PC-9 (cell line): ENCODE measurements at regions not wholly inside any gene's neighbourhood (a gene's known extent, or its start where the extent isn't known, plus 50 kb on each side); places are given as distances from the start of the nearest gene placed in this dataset.

Experiments used
- EZH2 ChIP-seq: fragments of 200-600 bp; sonication (generic); IDR thresholded peaks from 2 replicates; pipeline ENCODE4 v1.8.0; 2017; ENCODE audit warnings: antibody characterized with exemption, low read depth
- TF ChIP-seq, protein P1 (sequence below): fragments of 200-600 bp; sonication (generic); conservative IDR thresholded peaks from 2 replicates; pipeline ENCODE4 v1.6.1; 2017; ENCODE audit warnings: mixed run types, antibody characterized with exemption, mild to moderate bottlenecking, moderate library complexity

DNA sequence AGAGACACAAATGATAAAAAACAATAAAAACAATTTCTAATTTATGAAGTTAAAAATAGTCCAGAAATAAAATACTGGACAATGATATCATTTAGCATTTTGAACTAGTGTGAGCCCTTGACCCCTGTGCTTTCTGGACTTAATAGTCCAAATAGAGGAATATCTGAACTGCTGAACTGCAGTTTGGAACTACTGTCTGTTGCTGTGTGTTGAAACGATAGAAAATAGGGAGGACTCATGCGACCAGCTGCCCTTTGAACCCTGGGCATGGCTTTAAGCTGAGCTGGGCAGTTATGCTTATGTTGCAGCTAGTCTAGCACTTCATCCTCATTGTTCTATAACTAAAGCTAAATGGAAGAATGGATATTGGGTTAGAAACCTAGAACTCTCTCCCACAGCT is 99.5 kb downstream of the FMR1NB start:
- TF ChIP-seq, protein P1, sequence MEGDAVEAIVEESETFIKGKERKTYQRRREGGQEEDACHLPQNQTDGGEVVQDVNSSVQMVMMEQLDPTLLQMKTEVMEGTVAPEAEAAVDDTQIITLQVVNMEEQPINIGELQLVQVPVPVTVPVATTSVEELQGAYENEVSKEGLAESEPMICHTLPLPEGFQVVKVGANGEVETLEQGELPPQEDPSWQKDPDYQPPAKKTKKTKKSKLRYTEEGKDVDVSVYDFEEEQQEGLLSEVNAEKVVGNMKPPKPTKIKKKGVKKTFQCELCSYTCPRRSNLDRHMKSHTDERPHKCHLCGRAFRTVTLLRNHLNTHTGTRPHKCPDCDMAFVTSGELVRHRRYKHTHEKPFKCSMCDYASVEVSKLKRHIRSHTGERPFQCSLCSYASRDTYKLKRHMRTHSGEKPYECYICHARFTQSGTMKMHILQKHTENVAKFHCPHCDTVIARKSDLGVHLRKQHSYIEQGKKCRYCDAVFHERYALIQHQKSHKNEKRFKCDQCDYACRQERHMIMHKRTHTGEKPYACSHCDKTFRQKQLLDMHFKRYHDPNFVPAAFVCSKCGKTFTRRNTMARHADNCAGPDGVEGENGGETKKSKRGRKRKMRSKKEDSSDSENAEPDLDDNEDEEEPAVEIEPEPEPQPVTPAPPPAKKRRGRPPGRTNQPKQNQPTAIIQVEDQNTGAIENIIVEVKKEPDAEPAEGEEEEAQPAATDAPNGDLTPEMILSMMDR, result no peak
- no peak for TF ChIP-seq EZH2
